ENCODE measurements at regions not wholly inside any gene's neighbourhood (a gene's known extent, or its start where the extent isn't known, plus 50 kb on each side); places are given as distances from the start of the nearest gene placed in this dataset.

- DNase-seq (ENCODE audit: low read depth) = no peak
- no peak overlapping the region for H3K4me3 ChIP-seq (ENCODE audit: low read depth, low read length)
- TF ChIP-seq CTCF (IDR thresholded peaks at IDR 0.05; ENCODE audit: control insufficient read depth, extremely low read depth, insufficient read depth) = no peak
These were observed 213.7 kb upstream of the RAB6C start for GRCh38 chr2:129765678-129766351.

GRCh38 chr2:129766374-129766993, 213.0 kb upstream of the RAB6C start:
- no peak for TF ChIP-seq CTCF (IDR thresholded peaks at IDR 0.05; ENCODE audit: control insufficient read depth, extremely low read depth, insufficient read depth)
- no peak overlapping the region for H3K4me3 ChIP-seq (ENCODE audit: low read depth, low read length)
- DNase-seq (ENCODE audit: low read depth) = no peak

GRCh38 chr2:129767346-129768035, 212.0 kb upstream of the RAB6C start:
- no peak for DNase-seq (ENCODE audit: low read depth)
- H3K4me3 ChIP-seq (ENCODE audit: low read depth, low read length) = no peak overlapping the region
- no peak for TF ChIP-seq CTCF (IDR thresholded peaks at IDR 0.05; ENCODE audit: control insufficient read depth, extremely low read depth, insufficient read depth)

GRCh38 chr2:129768036-129768386, 211.5 kb upstream of the RAB6C start:
- H3K4me3 ChIP-seq (ENCODE audit: low read depth, low read length) = no peak overlapping the region
- no peak for DNase-seq (ENCODE audit: low read depth)
- TF ChIP-seq CTCF (IDR thresholded peaks at IDR 0.05; ENCODE audit: control insufficient read depth, extremely low read depth, insufficient read depth) = no peak

- no peak overlapping the region for H3K4me3 ChIP-seq (ENCODE audit: low read depth, low read length)
- no peak for TF ChIP-seq CTCF (IDR thresholded peaks at IDR 0.05; ENCODE audit: control insufficient read depth, extremely low read depth, insufficient read depth)
- DNase-seq (ENCODE audit: low read depth) = no peak
These were observed 210.8 kb upstream of the RAB6C start for GRCh38 chr2:129768485-129769184.

- no peak overlapping the region for H3K4me3 ChIP-seq (ENCODE audit: low read depth, low read length)
- no peak for TF ChIP-seq CTCF (IDR thresholded peaks at IDR 0.05; ENCODE audit: control insufficient read depth, extremely low read depth, insufficient read depth)
- no peak for DNase-seq (ENCODE audit: low read depth)
These were observed 210.1 kb upstream of the RAB6C start for GRCh38 chr2:129769185-129769991.

All from LNCaP clone FGC (cell line).